ENCODE measurements at regions not wholly inside any gene's neighbourhood (a gene's known extent, or its start where the extent isn't known, plus 50 kb on each side); places are given as distances from the start of the nearest gene placed in this dataset.

DNA sequence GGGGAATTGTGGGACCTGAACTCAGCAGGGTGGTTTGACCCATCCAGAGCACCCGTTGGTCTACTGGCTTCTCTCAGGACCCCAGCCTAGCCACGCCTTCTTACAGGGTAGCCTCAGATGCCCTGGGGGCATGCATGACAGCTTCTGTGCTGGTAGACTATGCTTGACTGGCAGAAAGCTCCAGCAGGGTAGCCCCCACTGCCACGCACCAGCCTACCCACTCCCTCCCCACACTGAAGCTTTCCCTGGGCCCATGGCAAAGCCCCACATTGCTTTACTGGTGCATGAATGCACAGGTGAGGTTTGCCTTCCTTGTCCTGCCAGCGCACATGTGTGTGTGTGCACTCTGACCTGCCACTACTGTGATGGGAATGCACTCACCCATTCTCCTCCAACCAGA is 772.2 kb downstream of the LRFN5 start:
- DNase-seq (ENCODE audit: low spot score): no peak

DNA sequence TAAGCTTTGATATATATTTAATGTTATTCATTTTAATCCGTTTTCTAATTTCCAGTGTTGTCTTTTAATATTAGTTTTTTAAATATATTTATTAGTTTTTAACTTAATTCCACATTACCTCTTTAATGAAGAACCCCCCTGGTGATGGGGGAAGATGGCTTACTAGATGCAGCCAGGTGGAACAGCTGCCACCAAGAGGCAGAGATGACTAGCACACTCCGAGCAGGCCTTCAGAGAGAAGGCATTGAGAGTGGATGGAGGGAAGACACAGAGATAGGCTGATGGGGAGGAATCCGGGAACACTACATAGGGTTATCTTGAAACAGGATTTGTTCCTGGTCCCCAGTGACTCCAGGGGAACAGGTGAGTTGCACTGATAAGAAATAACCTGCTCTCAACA is 771.6 kb downstream of the LRFN5 start:
- no peak for DNase-seq (ENCODE audit: low spot score)

DNA sequence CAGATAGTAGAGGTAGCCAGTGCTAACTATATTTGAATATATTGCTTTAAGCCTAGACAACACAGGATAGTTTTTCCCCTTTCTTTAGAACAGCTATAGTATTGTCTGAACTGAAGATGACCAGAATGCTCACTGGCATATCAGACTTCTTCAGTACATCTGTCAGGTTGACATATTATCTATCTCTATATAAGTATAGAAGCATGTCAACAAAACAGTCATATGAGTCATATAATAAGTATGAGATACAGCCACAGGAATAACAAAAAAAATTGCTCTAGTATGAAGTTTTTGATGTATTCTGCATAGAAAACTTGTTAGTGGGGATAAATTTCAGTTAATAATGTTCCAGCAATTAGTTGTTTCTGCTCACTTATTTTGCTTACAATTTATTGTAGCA is 767.7 kb downstream of the LRFN5 start:
- DNase-seq (ENCODE audit: low spot score): no peak

DNA sequence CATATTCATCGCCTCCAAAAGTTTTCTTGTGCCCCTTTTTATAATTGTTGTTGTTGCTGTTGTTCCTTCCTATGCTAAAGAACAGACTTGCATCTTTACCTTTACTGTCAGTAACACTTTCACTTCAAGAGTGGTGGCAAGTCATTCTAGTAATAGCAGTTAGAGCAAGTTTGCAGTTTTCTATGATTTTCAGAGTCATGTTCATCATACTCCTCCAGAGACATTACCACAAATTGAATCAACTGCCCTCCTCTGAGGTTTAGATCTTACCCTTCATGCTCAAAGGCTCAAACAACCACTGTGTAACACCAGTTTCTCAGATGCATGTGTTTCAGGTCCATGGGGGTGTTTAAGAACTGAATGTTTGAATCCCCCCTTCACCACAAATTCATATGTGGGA is 763.4 kb downstream of the LRFN5 start:
- DNase-seq (ENCODE audit: low spot score): no peak

DNA sequence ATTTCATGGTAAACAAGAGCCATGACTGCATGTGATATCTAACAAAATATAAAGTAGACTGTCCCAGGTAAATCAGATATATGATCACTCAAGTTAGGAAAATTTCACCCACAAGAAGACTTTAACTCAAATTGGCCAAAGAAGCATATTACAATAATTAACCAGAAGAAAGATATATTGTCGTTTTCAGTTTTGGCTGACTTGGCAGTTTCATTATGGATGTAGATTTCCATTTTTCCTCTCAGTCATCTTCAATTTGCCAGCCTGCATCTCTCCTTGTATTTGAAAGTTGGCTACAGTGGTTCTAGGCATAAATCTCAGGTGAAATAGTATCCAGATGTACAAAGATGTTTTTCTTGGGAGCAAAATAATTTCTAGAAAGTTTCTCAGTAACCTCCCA is 761.6 kb downstream of the LRFN5 start:
- no peak for DNase-seq (ENCODE audit: low spot score)

DNA sequence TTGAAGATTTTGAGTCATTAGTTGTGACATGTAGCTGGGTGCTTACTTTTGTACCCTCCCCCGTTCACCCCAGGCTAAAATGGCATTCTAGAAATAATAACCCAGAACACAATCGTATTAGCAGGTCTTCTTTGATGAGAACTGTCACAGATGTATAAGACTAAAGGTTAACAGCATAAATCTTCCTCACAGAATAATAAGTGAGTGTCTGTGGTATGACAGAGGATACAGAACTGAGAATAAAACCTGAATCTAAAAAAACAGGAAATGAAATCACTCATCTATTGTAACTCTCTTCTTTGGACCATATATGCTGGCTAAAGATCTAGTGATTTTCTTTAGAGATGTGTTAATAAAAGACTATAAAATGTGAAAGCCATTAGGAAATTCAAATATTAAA is 746.6 kb downstream of the LRFN5 start:
- DNase-seq (ENCODE audit: low spot score): no peak

DNA sequence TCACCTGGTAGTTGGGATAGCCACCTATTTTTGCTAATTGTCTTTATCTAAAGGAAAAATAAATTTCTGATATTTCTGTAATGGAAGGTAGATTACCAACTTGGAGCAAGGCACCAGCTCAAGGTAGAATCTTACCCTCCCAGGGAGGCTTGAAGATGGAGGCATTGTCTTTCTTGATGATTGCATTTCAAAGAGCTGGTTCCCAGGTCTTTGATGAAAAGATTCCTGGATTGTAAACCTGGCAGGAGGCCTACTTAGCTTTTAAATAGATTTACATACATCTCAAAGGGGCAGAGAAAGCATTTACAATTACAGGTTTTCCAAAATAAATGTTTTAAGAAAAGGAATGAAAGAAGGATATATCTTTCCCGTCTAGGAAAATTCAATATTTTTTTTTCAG is 729.2 kb downstream of the LRFN5 start:
- DNase-seq (ENCODE audit: low spot score): no peak

DNA sequence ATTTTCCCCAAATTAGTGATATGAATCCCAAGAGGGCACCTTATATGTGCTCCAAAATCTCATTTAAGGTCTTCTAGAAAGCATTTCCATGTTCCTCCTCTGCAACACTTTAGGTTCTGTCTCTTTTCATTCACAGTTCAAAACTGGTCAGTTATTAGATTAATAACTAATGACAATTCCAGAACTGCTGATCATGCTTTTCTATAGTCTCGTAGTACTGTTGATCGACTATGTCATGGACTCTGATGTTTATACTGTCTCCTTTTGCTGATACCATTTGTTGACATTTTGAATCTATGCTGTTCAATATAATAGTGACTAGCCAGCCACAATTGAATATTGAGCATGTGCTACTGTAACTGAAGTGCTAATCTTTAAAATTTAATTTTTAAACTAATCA is 728.3 kb downstream of the LRFN5 start:
- no peak for DNase-seq (ENCODE audit: low spot score)

DNA sequence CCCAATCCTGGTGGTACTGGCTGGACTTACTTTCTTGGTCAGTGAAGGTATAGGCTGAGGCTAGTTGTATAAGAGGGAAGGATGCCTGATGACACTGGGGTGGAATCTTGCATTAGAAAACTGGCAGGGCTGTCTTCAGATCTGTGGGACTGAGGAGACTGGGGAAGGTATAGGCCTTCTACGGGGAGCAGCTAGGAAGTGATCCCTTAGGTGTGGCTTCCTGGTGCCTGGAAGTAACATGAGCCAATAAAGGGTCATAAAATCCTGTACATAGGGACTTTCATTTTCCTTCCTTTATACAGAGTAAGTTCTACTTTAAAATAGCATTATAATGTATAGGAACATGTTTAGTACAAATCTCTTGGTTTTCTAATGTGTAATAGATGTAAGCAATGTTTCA is 716.8 kb downstream of the LRFN5 start:
- no peak for DNase-seq (ENCODE audit: low spot score)

DNA sequence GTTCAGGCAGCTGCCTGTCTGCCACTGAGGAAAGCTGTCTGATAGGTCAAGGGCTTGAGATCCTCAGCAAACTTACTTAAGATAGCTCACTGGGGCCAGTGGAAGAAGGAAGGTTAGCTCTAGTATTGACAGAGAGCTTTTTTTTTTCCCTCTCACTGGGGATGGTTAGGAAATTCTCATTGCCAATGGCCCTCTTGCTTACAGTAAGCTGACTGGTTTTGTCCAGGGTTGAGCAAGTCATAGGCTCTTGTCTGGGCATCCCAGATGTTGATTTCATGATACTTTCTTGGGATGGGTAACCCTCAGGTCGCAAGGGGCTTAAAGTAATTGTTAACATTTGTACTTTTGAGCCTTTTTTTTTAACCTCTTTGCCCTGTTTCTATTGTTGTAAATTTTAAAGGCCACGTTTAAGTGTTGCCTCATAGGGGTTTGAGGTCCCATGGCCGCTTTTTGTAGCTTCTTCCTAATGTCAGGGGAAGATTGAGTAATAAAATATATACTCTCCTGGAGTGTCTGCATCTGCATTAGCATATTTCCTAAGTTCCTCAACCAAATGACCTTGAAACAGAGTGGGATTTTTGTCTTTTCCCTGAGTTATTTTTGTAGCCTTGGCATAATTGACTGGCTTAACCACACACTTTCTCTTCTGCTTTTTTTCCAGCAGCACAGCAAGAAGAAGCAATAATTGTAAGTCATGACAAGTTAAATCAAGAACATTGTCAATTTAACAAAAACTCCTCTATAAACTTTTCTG is 716.0 kb downstream of the LRFN5 start:
- DNase-seq (ENCODE audit: low spot score): no peak

DNA sequence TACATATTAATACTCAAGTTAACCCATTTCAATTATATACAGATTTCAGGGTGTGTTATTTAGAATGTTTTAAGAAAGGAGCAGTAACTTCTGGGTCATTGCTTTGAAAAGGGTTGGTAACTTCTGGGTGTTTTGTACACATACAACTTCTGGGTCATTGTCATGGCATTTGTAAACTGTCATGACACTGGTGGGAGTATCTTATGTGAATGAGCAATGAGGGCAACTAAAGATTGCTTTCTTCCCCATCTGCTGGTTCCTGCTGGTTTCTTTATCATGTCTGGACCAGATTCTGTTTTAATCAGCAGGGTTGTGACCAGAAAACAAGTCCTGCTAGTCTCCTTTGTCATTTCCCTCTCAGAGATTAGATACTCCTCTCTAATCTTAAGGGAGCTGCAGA is 713.3 kb downstream of the LRFN5 start:
- DNase-seq (ENCODE audit: low spot score): no peak

DNA sequence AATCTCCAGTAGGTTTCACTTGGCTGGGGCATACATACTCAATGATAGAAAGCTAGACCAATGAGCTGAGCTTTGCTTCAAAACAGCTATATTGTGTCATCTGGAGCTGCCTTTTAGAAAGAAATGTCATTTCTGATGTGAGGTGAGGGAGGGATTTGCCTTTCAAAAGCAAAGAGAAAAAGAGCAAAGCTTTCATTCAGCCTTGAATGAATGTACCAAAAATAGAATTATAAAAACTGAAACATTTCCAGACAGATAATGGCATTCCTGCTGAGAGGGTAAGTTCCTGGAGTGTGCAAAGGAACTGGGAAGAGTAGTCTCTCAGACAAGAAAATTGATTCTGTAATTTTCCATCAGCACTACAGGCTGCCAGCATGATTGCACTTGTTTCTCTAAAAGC is 710.0 kb downstream of the LRFN5 start:
- no peak for DNase-seq (ENCODE audit: low spot score)

DNA sequence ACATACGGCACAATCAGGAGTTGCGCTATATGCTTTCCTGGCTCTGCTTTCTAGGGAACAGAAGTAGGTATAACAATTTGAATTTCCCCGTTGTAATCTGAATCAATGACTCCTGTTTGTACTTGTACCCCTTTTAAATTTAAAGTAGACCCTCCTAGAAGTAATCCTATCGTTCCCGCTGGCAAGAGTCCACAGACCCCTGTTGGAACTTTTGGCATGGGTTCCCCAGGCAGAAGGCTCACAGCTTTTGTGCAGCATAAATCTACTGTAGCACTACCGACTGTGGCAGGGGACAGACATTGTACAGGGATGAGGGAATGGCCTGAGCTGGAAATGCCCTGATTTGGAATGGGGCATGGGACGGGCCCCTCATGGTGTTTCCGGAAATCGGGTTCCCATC is 705.2 kb downstream of the LRFN5 start:
- no peak for DNase-seq (ENCODE audit: low spot score)

DNA sequence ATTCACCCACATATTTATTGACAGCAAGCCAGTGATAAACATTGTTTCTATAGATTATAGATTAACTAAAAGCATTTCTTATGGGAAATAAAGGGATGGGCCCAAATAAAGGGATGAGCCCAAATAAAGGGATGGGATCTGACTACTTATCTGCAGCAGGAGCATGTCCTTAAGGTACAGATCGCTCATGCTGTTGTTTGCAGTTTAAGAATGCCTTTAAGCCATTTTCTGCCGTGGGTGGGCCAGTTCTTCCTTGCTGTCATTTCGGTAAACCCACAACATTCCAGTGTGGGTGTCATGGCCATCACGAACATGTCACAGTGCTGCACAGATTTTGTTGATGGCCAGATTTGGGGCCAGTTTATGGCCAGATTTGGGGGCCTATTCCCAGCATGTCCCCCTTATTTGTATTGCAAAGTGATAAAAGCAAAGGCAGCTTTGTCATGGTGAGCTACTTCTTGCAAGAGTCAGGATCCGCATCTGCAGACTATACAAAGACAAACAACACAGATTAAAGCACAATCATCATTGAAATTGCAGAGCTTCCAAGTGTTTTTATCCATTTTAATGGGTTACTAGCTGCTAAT is 700.7 kb downstream of the LRFN5 start:
- no peak for DNase-seq (ENCODE audit: low spot score)

DNA sequence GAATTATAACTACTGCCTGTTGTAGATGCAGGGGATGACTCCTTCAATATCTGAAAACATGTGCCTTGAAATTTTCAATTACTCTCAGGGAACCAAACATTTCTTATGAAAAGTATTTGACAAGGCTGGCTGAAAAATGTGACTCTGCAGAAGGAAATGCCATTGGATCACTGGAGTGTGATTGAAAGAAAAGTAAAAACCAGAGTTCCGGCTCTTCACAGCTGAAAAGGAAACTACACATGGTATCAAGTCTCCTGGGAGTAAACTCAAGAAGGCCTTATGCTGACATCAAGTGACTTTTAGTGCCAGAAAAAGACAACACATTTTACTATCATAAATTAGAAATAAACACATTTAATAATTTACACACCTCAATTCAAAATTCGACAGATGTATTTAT is 693.0 kb downstream of the LRFN5 start:
- no peak for DNase-seq (ENCODE audit: low spot score)

DNA sequence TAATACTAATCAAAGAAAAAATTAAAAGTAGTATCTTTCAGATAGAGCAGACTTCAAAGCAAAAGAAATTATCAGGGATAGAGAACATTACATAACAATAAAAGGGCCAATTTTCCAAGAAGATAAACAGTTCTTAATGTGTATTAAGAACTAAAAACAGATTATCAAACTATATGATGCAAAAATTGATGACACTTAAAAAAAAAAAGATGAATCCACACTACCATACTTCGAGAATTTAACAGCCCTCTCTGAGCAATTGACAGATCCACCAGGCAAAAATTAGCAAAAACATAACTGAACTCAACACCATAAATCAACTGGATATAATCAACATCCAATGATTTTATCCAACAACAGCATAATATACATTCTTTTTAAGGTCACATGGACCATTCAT is 686.5 kb downstream of the LRFN5 start:
- DNase-seq (ENCODE audit: low spot score): no peak

DNA sequence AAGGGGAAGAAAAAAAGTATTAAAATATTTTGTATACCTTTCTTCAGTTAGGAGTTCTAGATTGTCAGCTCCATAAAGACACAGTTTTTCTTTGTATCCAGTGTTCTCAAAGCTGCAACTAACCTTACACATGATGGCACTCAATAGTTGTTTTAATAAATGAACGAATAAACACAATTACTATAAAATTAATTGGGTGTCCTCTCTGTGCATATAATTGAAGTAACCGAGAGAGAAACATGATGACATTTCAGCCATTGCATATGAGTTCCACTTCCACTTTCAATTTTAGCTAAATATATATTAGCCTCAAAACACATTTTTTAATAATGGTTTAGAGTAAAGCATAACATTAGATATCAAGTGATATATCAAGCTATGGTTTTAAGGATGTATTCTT is 671.2 kb downstream of the LRFN5 start:
- DNase-seq (ENCODE audit: low spot score): no peak

DNA sequence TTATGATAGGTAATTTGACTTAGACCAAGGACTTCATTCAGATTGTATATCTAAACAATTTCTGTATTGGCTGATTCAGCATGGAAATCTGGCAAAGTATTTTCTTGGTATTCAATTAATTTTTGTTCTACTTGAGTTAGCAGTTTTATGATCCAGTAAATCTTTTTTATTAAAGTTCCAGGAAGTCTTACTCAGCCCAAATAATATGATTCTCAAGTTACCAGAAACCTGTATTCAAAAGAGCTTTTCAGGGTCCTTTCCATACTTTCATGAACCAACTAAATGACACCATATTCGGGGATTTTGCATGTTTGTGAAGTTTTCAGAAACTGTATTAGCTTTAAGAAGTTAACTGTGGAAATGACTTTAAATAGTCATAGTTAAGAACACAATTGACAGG is 662.6 kb downstream of the LRFN5 start:
- DNase-seq (ENCODE audit: low spot score): no peak

DNA sequence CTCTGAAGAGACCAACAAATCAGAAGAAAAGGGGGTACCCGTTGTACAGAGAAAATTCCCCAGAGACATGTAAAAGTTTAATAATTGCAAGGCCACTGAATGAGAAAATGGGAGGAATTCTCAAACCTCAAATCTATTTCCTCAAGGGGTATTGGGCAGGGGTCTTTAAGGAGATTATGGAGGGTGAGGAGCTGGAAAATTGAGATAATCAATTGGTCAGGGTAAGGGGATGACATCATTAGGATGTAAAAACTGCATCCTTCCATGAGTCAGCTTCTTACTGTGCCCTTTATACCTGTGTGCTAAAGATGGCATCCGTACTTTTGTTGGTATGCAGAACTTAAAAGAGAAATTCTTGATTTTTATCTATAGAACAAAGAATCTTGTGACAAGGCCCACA is 641.5 kb downstream of the LRFN5 start:
- no peak for DNase-seq (ENCODE audit: low spot score)

DNA sequence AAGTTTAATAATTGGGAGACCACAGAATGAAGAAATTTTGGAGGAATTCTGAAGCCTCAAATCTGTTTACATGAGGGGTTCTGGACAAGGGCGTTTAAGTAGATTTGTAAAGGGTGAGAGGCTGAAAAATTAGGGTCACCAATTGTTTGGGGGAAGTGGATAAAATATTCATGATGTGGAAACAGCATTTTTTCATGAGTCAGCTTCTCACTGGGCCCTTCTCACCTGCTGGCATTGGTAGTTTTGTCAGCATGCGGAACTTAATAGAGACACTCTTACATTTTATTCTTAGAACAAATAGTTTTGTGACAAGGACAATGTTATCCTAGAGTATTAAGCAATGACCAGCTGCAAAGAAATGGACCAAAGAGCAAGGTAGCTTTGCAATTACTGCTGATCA is 634.4 kb downstream of the LRFN5 start:
- DNase-seq (ENCODE audit: low spot score): no peak

DNA sequence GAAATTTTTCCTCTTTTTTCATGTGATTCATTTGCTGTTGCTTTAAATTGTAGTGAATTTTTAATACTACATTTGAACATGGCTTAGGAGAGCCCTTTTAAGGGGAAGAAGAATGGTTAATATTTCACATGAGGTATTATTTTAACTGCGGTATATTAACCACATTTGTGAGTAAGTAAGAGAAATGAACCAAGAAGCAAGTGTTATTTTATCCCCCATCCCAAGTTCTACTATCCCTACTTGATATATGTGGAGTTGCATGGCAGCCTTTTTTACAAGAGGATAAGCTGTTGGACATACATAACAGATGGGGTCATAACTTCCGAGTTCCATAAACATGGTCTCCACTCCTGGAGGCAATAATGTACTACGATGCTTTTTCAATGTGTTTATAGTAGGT is 623.3 kb downstream of the LRFN5 start:
- DNase-seq (ENCODE audit: low spot score): no peak

DNA sequence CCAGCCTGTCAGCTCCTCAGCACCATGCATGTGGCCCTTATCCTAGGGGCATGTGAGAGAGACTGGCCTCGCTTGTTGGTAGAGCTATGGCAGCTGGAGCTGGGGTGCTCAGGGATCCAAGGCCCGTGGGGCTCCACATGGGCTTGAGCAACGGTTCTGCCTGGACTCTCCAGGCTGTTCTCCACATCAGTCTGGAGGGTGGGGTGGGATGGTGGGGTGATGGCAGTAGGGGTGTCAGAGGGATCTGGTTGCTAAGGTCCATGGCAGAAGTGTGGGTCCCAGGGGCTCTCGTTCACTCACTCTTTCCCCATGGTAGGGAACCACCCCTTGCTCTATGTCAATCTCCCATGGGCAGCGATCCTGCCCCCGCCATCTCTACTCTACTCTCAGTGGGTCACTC is 622.6 kb downstream of the LRFN5 start:
- no peak for DNase-seq (ENCODE audit: low spot score)

DNA sequence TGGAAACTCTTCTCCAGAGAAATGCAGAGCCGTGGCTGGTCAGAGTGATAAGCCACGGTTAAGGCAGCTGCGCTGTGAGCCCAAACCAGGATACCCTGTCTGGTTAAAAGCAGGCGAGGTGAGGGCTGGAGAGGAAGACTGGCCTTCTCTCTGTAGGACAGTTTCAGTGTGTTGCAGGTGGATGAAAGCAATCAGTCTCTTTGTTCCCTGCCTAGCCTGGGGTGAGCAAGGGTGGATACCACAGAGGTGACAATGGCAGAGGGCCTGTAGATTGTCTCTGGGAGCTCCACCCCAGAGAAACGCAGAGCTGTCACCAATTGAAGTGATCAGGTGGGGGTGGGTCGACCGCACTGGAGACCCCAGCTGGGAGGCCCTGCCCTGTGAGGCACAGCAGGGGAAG is 621.9 kb downstream of the LRFN5 start:
- no peak for DNase-seq (ENCODE audit: low spot score)
